Activated CD4-positive, alpha-beta T cell treated with anti-CD3 and anti-CD28 coated beads for 4 hours (primary cell): ENCODE measurements at regions not wholly inside any gene's neighbourhood (a gene's known extent, or its start where the extent isn't known, plus 50 kb on each side); places are given as distances from the start of the nearest gene placed in this dataset.
"Not testable (repeated sequence)": the region's sequence is repeated elsewhere in the genome, so short reads cannot be mapped to it uniquely, and the experiment has no call there.

ENCODE experiments used
- DNase-seq, 2 donors: peaks; one replicate each; pipeline ENCODE4 v3.0.0-alpha.2; 2020

GRCh38 chr2:180258579-180258978 is 251.5 kb upstream of the CWC22 start:
- DNase-seq = no peak

DNA sequence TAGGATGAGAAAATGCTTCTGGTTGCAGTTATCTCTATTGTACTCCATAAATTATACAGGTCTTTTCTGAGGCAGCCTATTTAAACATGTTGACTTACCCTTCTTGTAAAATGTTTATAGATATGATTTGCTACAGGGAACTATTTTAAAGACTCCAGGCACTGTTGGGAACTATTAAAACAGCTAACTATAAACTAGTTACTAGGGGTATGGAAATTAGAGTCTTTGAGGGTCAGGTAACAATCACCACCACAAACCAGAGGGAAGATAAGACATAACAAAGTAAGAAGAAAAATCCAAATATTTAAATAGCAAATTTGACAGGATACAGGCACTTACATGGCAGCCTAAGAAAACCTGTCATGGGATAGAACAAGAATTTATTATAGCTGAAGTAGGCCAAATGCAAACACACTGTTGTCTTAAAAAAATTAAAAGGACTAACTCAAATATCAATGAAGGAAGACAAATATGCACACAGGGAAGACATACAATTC is 251.0 kb upstream of the CWC22 start:
- no peak for DNase-seq

DNA sequence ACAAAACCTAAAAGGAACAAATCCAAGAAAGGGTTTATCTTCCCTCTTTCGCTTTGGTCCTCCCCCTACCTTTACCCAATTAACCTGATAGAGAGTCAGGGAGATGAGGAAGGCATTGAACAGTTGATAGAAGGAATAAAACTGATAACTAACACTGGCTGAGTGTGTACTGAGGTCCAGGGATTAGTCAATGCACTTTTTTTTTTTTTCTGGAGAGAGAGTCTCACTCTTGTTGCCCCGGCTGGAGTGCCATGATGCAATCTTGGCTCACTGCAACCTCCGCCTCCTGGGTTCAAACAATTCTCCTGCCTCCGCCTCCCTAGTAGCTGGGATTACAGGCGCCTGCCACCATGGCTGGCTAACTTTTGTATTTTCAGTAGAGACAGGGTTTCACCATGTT is 250.2 kb upstream of the CWC22 start:
- DNase-seq = no peak

DNA sequence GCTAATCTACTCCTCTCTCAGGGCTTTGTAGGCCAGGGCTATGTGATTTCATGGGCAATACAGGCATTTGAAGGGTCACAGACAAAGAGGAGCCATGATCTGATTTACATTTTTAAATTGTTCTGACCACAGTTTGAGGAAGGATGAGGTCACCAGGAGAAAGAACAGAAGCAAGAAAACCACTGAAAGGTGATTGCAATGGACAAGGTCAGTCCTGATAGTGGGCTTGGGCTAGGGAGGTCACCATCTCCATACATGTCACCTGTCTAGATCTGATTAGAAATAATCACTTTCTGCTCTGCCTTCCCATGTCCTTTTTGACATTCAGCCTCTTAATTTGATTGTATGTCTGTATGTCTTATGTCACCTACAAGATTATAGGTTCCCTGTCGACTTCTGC is 248.9 kb upstream of the CWC22 start:
- DNase-seq = no peak

- no peak for DNase-seq
Observed at GRCh38 chr2:180254872-180255271, 247.8 kb upstream of the CWC22 start.

- DNase-seq = no peak
Observed at GRCh38 chr2:180247658-180248057, 240.6 kb upstream of the CWC22 start.

DNA sequence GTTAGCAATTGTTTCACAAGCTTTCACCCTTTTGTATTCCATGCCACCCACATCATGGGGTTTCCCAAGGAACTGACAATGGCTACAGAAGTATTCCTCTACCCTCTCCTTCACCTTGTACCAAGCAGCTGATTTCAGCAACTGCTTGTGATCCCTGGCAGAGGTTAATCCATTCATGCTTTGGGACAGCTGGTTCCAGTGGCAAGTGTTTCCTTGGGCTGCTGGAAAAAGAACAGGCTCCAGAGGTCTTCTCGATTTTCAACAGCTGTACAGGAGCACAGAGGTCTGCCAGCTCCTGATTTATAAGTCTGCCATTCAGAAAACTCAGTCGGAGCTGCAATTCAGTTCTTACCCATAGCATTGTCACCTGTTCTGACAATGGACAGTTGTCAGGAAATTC is 239.2 kb upstream of the CWC22 start:
- no peak for DNase-seq

DNA sequence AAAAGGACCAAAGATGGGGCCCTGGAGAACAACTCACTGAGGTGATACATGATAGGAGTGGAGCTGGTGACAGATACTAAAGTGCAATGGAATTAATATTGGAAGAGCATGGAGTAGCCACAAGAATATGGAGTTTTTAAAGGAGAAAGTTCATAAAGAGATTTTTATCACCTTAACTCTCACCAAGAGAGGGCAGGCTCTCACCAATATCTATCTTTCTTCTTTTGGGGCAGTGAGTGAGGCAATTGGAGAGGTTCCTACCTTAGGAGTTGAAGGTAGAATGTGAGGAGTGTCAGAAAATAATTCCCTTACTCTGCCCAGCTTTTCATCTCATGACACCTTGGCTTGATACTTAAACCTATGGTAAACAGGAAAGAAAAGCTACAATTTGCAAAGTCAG is 233.7 kb upstream of the CWC22 start:
- DNase-seq = no peak

DNA sequence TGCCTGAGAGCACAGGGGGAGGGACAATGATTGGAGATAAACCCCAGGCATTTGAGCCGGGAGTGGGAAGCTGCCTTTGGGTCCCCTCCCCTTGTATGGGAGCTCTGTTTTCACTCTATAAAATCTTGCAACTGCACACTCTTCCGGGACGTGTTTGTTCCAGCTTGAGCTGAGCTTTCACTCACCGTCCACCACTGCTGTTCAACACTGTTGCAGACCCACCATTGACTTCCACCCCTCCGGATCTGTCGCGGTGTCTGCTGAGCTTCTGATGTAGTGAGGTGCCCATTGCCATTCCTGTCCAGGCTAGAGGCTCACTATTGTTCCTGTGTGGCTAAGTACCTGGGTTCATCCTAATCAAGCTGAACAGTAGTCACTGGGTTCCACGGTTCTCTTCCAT is 231.6 kb upstream of the CWC22 start:
- no peak for DNase-seq

DNA sequence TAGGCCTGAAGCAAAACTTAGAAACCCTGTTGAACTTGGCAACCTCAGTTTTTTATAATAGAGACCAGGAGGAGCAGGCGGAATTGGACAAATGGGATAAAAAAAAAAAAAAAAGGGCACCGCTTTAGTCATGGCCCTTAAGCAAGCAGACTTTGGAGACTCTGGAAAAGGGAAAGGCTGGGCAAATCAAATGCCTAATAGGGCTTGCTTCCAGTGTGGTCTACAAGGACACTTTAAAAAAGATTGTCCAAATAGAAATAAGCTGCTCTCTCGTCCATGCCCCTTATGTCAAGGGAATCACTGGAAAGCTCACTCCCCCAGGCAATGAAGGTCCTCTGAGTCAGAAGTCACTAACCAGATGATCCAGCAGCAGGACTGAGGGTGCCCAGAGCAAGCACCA is 229.0 kb upstream of the CWC22 start:
- not testable (repeated sequence) for DNase-seq

GRCh38 chr2:180235506-180235905 is 228.4 kb upstream of the CWC22 start:
- not testable (repeated sequence) for DNase-seq

GRCh38 chr2:180234991-180235390 is 227.9 kb upstream of the CWC22 start:
- not testable (repeated sequence) for DNase-seq

DNA sequence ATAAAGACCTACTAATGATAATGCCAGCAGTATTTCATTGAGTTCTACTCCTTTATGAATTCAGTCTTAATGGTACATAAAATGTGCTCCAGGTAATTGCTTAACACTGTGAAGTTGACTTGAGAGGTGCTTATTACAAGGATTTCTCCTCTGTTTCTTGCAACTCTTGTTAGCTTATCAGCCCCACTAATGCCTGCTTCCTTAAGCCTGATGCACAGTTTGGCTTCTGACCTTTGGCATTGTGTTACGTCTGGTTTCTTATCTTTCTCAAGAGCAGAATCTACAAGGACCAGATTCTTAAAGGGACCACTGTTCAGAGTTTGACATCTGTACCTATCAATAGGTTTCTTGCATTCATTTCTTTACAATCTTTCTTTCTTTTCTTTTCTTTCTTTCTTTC is 223.9 kb upstream of the CWC22 start:
- no peak for DNase-seq

GRCh38 chr2:180227461-180227860 is 220.4 kb upstream of the CWC22 start:
- no peak for DNase-seq

GRCh38 chr2:180225118-180225517 is 218.0 kb upstream of the CWC22 start:
- no peak for DNase-seq

DNA sequence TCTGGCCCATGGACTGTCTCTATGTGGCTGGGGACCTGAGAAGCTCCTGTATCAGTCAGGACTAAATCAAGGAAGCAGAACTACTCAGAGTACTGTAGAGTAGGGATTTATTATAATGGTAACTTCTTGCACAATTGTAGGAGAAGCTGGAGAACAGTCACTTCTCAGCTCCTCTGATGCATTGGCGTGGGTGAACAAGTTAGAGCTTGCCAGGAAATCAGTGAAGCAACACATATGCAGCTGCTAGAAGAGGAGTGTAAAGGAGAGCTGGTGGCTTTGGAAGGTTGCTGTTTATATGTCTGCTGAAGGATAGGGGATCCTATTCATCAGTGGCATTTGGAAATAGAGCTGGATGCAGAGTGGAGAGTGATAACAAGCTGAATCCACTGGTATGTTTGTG is 215.5 kb upstream of the CWC22 start:
- no peak for DNase-seq

DNA sequence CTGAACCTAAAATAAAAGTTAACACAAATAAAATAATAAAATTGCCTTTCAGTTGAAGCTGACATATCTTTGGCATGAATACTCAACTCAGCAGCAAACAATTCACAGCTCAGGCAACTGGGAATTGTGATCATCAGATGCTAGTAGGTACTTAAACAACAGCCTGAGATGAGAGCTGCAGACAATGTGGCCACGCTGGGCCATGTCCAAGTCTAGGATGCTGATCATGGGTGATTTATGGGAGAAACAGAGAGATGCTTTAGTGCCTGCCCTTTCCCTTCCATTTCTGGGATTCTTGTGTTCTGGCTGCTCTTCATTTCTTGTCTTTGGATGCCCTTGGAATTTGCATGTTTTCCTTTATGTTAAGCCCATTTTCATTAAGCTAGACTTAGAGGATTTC is 212.4 kb upstream of the CWC22 start:
- DNase-seq = no peak

GRCh38 chr2:180208841-180209240 is 201.7 kb upstream of the CWC22 start:
- no peak for DNase-seq

GRCh38 chr2:180205621-180206235 is 198.6 kb upstream of the CWC22 start:
- DNase-seq = no peak

- DNase-seq = no peak
Observed at GRCh38 chr2:180203972-180204371, 196.9 kb upstream of the CWC22 start.

DNA sequence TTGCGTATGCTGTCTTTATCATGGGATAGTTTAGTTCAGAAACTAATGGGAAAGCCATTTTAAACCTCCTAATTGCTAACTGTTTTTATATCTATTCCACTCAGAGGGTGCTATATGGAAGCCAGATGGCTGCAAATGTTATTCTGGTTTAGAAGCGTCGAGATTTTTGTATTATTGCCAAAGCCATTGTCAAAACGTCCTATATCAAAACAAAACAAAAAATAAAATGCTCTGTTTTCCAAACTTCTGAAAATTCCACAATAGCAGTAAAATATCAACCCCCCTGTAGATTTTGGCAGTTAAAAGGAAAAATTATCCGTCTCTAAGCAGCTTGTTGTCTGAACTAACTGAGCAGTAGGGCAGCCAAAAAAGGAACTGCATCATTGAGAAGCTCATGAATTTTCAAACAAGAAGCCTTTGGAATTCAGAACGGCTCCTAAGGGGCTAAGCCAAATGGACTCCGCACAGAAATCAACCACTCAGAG is 195.4 kb upstream of the CWC22 start:
- DNase-seq = no peak

GRCh38 chr2:180196419-180196977 is 189.4 kb upstream of the CWC22 start:
- no peak for DNase-seq

- no peak for DNase-seq
Observed at GRCh38 chr2:180195847-180196246, 188.8 kb upstream of the CWC22 start.

DNA sequence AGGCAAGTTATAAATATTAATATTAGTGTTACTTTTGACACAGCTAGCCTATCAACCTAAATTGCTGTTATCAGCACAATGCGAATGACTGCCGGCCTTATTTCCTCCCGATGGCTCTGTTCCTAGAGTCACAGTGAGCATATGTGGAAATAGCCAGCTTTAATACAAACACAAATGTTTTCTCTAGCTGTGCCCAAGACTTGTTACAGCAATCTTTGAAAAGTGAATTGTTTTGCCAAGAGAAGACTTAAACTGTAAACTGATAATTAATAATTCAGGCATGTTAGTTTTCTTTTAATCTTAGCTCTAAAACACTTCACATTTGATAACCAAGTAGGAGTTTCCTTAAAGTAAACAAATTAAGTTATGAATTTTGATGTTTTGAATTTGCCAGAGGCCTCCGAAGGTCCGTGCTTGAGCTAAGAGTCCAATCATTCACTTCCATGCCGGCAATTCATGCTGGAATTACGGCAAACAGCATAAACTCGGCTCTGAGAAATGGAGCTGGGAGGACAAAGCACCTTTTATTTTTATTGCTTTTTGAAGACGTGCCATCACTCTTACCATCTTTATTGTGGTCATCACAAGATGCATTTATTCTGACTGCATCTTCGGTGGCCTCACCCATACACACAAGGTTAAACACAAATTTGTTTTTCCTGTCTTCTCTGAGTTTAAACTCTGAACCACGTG is 184.5 kb upstream of the CWC22 start:
- no peak for DNase-seq
